GM06990 (cell line): ENCODE measurements at regions not wholly inside any gene's neighbourhood (a gene's known extent, or its start where the extent isn't known, plus 50 kb on each side); places are given as distances from the start of the nearest gene placed in this dataset.

ENCODE experiments used
- DNase-seq: peaks from one replicate; pipeline ENCODE4 v3.0.0-alpha.2; 2011; ENCODE audit not compliant: insufficient read length; ENCODE audit errors: extremely low read depth
- H3K27me3 ChIP-seq: replicated peaks from 2 replicates; pipeline ENCODE4 v1.6.0; 2011; ENCODE audit warnings: low read length; ENCODE audit not compliant: control insufficient read depth, insufficient read depth
- H3K36me3 ChIP-seq: 2 replicates; pipeline ENCODE4 v1.5.1; 2011; ENCODE audit warnings: low read length; ENCODE audit not compliant: control insufficient read depth, insufficient read depth
- H3K4me3 ChIP-seq: replicated peaks from 2 replicates; pipeline ENCODE4 v1.5.1; 2011; ENCODE audit warnings: low read depth, mild to moderate bottlenecking, control low read depth, low read length
- TF ChIP-seq, protein P1 (sequence below): IDR thresholded peaks from 2 replicates; pipeline ENCODE4 v1.5.1; 2011; ENCODE audit warnings: low read length, control low read depth, mild to moderate bottlenecking, inconsistent platforms; ENCODE audit not compliant: insufficient read depth, poor library complexity, severe bottlenecking

GRCh38 chr3:160106905-160107861 lies 118.0 kb upstream of the C3orf80 start:
- DNase-seq = no peak
- Histone ChIP-seq H3K4me3 (no peak overlapping the region), H3K36me3 (no peaks in the 10 kb centered on the region), H3K27me3 (no peaks in the 10 kb centered on the region)
- TF ChIP-seq, protein P1, sequence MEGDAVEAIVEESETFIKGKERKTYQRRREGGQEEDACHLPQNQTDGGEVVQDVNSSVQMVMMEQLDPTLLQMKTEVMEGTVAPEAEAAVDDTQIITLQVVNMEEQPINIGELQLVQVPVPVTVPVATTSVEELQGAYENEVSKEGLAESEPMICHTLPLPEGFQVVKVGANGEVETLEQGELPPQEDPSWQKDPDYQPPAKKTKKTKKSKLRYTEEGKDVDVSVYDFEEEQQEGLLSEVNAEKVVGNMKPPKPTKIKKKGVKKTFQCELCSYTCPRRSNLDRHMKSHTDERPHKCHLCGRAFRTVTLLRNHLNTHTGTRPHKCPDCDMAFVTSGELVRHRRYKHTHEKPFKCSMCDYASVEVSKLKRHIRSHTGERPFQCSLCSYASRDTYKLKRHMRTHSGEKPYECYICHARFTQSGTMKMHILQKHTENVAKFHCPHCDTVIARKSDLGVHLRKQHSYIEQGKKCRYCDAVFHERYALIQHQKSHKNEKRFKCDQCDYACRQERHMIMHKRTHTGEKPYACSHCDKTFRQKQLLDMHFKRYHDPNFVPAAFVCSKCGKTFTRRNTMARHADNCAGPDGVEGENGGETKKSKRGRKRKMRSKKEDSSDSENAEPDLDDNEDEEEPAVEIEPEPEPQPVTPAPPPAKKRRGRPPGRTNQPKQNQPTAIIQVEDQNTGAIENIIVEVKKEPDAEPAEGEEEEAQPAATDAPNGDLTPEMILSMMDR = no peak

DNA sequence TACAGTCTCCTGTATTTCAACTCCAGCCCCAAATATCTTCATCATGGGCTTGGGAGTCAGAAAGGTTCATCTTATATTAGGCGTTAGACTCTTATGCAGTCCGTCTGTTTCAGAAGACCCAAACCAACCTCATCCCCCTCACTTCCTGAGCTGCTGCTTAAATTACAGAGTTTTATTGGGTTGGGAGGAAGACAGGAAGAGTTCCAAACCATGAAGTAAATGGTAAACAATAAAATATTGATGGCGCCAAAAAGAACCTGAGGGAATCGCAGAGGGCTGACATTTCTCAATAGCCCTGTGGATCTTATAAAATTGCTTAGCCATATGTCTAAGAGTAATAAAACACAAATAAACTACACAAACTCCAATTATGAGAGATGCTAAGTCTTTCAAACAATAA lies 116.9 kb upstream of the C3orf80 start:
- Histone ChIP-seq H3K36me3 (no peaks in the 10 kb centered on the region), H3K27me3 (no peaks in the 10 kb centered on the region), H3K4me3 (no peak overlapping the region)
- TF ChIP-seq, protein P1 = no peak
- no peak for DNase-seq

DNA sequence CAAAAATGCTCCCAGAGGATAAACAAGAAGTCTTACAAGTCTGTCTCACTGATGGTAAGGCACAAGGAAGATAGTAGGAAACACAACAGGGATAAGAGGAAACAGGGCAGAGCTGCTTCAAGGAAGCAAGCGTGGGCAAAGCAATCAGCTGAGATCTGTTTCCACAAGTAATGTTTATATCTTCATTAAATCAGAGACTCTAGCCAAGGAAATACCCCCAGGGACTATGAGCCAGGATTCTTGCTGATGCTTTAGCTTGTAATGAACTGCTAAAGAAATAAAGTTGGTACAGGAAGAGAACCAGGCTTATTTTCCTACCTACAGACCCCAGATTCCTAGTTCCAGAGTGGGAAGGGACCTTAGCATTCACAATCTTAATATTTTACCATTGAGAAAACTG lies 112.7 kb upstream of the C3orf80 start:
- TF ChIP-seq, protein P1 = no peak
- H3K36me3 ChIP-seq = no peaks in the 10 kb centered on the region

DNA sequence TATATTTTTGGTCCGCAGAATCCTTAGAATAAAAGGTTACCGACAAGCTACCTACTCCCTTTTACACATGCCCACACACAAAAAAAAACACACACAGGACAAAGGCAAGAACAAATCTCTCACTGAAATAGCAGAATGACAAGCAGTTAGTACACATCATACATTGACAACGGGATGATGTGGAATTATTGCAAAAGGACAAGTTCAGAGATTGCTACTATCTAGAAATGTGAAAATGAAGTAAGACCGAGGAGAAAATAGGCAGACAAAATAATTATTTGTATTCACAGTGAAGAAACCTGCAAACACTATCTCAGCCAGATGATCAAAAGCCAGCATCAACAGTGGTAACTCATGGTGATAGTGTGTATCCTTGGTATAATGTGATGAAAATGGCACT lies 112.2 kb upstream of the C3orf80 start:
- H3K36me3 ChIP-seq = no peaks in the 10 kb centered on the region
- no peaks in the 10 kb centered on the region; the same call in 1 of the 2 replicates for H3K27me3 ChIP-seq
- no peak overlapping the region for H3K4me3 ChIP-seq
- TF ChIP-seq, protein P1 = no peak
- no peak for DNase-seq

More for the DNA sequence above, 112.7 kb upstream of the C3orf80 start:
- no peak for DNase-seq
- no peaks in the 10 kb centered on the region; the same call in 1 of the 2 replicates for H3K27me3 ChIP-seq
- H3K4me3 ChIP-seq = no peak overlapping the region

DNA sequence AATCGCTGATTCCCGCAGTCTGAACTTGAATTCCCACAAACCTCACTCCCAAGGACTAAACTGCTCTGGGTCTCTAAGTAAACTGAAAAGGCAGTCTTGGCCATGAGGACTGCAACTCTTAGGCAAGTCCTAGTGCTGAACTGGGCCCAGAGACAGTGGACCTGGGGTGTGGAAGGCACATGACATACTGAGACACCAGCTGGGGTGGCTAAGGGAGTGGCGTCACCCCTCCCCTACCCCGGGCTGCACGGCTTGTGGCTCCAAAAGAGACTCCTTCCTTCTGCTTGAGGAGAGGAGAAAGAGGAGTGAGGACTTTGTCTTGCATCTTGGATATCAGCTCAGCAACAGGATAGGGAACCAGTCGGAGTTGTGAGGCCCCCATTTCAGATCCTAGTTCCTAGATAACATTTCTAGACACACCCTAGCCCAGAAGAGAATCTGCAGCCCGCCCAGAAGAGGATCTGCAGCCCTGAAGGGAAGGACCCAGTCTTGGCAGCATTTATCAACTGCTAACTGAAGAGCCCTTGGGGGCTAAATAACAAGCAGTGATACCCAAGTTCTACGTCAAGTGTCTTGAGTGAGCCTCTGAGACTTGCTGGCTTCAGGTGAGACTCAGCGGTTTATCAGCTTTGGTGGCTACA lies 110.7 kb upstream of the C3orf80 start:
- Histone ChIP-seq H3K4me3 (no peak overlapping the region), H3K27me3 (no peaks in the 10 kb centered on the region; the same call in 1 of the 2 replicates), H3K36me3 (no peaks in the 10 kb centered on the region)
- TF ChIP-seq, protein P1 = no peak
- no peak for DNase-seq
